Tibial nerve (tissue), 3 donors: ENCODE measurements at regions not wholly inside any gene's neighbourhood (a gene's known extent, or its start where the extent isn't known, plus 50 kb on each side); places are given as distances from the start of the nearest gene placed in this dataset.
"Not testable (repeated sequence)": the region's sequence is repeated elsewhere in the genome, so short reads cannot be mapped to it uniquely, and the experiment has no call there.

ENCODE experiments used
- POLR2A ChIP-seq, 2 donors: fragments of 450-650 bp; IDR thresholded peaks; one replicate each; pipeline ENCODE4 v1.6.1; 2017; ENCODE audit warnings: antibody characterized with exemption in 2 of 2, mild to moderate bottlenecking in 2 of 2, moderate library complexity in 2 of 2
- TF ChIP-seq, protein P1 (sequence below), 5 experiments: fragments of 200-600 bp in 3 of 5; fragments of 450-650 bp in 2 of 5; sonication (generic) in 3 of 5; IDR thresholded peaks; one replicate each; pipeline ENCODE4 v1.5.1; 2016 to 2019; ENCODE audit warnings: antibody characterized with exemption in 5 of 5, mild to moderate bottlenecking in 3 of 5, moderate library complexity in 2 of 5

DNA sequence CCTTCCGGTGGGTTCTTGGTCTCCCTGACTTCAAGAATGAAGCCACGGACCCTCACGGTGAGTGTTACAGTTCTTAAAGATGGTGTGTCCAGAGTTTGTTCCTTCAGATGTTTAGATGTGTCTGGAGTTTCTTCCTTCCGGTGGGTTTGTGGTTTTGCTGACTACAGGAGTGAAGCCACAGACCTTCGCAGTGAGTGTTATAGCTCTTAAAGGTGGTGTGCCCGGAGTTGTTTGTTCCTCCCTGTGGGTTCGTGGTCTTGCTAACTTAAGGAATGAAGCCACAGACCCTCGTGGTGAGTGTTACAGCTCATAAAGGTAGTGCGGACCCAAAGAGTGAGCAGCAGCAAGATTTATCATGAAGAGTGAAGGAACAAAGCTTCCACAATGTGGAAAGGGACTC lies 87.1 kb upstream of the BASP1 start:
- TF ChIP-seq POLR2A (IDR thresholded peaks at IDR 0.05): not testable (repeated sequence)
- TF ChIP-seq, protein P1, sequence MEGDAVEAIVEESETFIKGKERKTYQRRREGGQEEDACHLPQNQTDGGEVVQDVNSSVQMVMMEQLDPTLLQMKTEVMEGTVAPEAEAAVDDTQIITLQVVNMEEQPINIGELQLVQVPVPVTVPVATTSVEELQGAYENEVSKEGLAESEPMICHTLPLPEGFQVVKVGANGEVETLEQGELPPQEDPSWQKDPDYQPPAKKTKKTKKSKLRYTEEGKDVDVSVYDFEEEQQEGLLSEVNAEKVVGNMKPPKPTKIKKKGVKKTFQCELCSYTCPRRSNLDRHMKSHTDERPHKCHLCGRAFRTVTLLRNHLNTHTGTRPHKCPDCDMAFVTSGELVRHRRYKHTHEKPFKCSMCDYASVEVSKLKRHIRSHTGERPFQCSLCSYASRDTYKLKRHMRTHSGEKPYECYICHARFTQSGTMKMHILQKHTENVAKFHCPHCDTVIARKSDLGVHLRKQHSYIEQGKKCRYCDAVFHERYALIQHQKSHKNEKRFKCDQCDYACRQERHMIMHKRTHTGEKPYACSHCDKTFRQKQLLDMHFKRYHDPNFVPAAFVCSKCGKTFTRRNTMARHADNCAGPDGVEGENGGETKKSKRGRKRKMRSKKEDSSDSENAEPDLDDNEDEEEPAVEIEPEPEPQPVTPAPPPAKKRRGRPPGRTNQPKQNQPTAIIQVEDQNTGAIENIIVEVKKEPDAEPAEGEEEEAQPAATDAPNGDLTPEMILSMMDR (IDR thresholded peaks at IDR 0.05): not testable (repeated sequence)
